Stimulated activated CD8-positive, alpha-beta memory T cell treated with anti-CD3 and anti-CD28 coated beads, Interleukin-15, amount 100 ng/mL, for 48 hours (primary cell): ENCODE measurements at regions not wholly inside any gene's neighbourhood (a gene's known extent, or its start where the extent isn't known, plus 50 kb on each side); places are given as distances from the start of the nearest gene placed in this dataset.

Experiments used
- DNase-seq, 2 donors: peaks; one replicate each; pipeline ENCODE4 v3.0.0-alpha.2; 2020; ENCODE audit warnings: low read depth in 2 of 2

- DNase-seq: no peak
Observed at GRCh38 chr14:66069036-66069435, 417.1 kb upstream of the CCDC196 start.

GRCh38 chr14:66069830-66070541 lies 416.2 kb upstream of the CCDC196 start:
- no peak for DNase-seq

GRCh38 chr14:66070542-66071319 lies 415.4 kb upstream of the CCDC196 start:
- DNase-seq: peak; percentile 23 to 36

- DNase-seq: no peak
Observed at GRCh38 chr14:66072190-66073084, 413.7 kb upstream of the CCDC196 start.

GRCh38 chr14:66074537-66074936 lies 411.6 kb upstream of the CCDC196 start:
- DNase-seq: no peak

GRCh38 chr14:66076176-66076575 lies 410.0 kb upstream of the CCDC196 start:
- no peak for DNase-seq

- no peak for DNase-seq
Observed at GRCh38 chr14:66078006-66078405, 408.2 kb upstream of the CCDC196 start.

GRCh38 chr14:66081594-66082376 lies 404.4 kb upstream of the CCDC196 start:
- DNase-seq: no peak

- DNase-seq: no peak
Observed at GRCh38 chr14:66085224-66085623, 400.9 kb upstream of the CCDC196 start.

- DNase-seq: no peak
Observed at GRCh38 chr14:66085665-66086064, 400.5 kb upstream of the CCDC196 start.

- no peak for DNase-seq
Observed at GRCh38 chr14:66087231-66087630, 398.9 kb upstream of the CCDC196 start.

GRCh38 chr14:66088656-66089055 lies 397.5 kb upstream of the CCDC196 start:
- DNase-seq: no peak

GRCh38 chr14:66092206-66092605 lies 394.0 kb upstream of the CCDC196 start:
- DNase-seq: no peak

- no peak for DNase-seq
Observed at GRCh38 chr14:66092748-66093147, 393.4 kb upstream of the CCDC196 start.

- no peak for DNase-seq
Observed at GRCh38 chr14:66094001-66094727, 392.0 kb upstream of the CCDC196 start.

- no peak for DNase-seq
Observed at GRCh38 chr14:66099451-66099850, 386.7 kb upstream of the CCDC196 start.

- DNase-seq: no peak
Observed at GRCh38 chr14:66099931-66100330, 386.2 kb upstream of the CCDC196 start.

- DNase-seq: no peak
Observed at GRCh38 chr14:66101662-66102061, 384.5 kb upstream of the CCDC196 start.

- no peak for DNase-seq
Observed at GRCh38 chr14:66104486-66104885, 381.7 kb upstream of the CCDC196 start.

- no peak for DNase-seq
Observed at GRCh38 chr14:66105815-66106214, 380.4 kb upstream of the CCDC196 start.

GRCh38 chr14:66109426-66109825 lies 376.7 kb upstream of the CCDC196 start:
- DNase-seq: no peak
